Vagina (tissue), 2 donors: ENCODE measurements at regions not wholly inside any gene's neighbourhood (a gene's known extent, or its start where the extent isn't known, plus 50 kb on each side); places are given as distances from the start of the nearest gene placed in this dataset.

Source experiments
- CTCF ChIP-seq, 3 experiments: fragments of 450-650 bp in 2 of 3; fragments of 200-600 bp in 1 of 3; sonication (generic) in 1 of 3; IDR thresholded peaks; one replicate each; pipeline ENCODE4 v1.5.1; 2017 to 2019; ENCODE audit warnings: antibody characterized with exemption in 3 of 3, mild to moderate bottlenecking in 2 of 3, moderate library complexity in 2 of 3
- POLR2A ChIP-seq, 2 donors: fragments of 450-650 bp; IDR thresholded peaks; one replicate each; pipeline ENCODE4 v1.6.1; 2017; ENCODE audit warnings: antibody characterized with exemption in 2 of 2, mild to moderate bottlenecking in 2 of 2, moderate library complexity in 2 of 2

- no peak for TF ChIP-seq CTCF (IDR thresholded peaks at IDR 0.05)
- TF ChIP-seq POLR2A (IDR thresholded peaks at IDR 0.05) = no peak
Measured at GRCh38 chr18:42392416-42392815, 437.4 kb downstream of the PIK3C3 start.
